ENCODE measurements at regions not wholly inside any gene's neighbourhood (a gene's known extent, or its start where the extent isn't known, plus 50 kb on each side); places are given as distances from the start of the nearest gene placed in this dataset.

GRCh38 chr2:217026161-217026560 is 166.3 kb upstream of the TNP1 start:
- ChIA-PET SMC1A (ENCODE audit: uncharacterized antibody, unreplicated experiment) (interaction anchor here (0.5 kb wide), 1 partner anchor 140 kb away, joined by 3 read pairs; no protein-coding TSS in a partner anchor), CTCF (interaction anchor here (1.3 kb wide), 1 partner anchor 116 kb away, joined by 4 read pairs; no protein-coding TSS in a partner anchor), RAD21 (ENCODE audit: unreplicated experiment) (no interaction called here), POLR2A (no interaction called here)
- TF ChIP-seq SP1 (IDR thresholded peaks at IDR 0.05; ENCODE audit: low read depth, low read length): no peak
- TF ChIP-seq FOS (IDR thresholded peaks at IDR 0.05; ENCODE audit: borderline replicate concordance, extremely low read depth, insufficient read length): no peak
- TF ChIP-seq YY1 (IDR thresholded peaks at IDR 0.05; ENCODE audit: low read depth, low read length): no peak
- no peak for TF ChIP-seq SKIL (IDR thresholded peaks at IDR 0.05; ENCODE audit: low read depth, poor library complexity, severe bottlenecking)
- no peak for TF ChIP-seq BACH1 (IDR thresholded peaks at IDR 0.05; ENCODE audit: borderline replicate concordance)
- no peak for TF ChIP-seq ESRRA (IDR thresholded peaks at IDR 0.05; ENCODE audit: low read length)
- no peak for TF ChIP-seq ZNF622 (IDR thresholded peaks at IDR 0.05)
- TF ChIP-seq ZSCAN29 (IDR thresholded peaks at IDR 0.05): no peak
- no peak for TF ChIP-seq HDAC6 (IDR thresholded peaks at IDR 0.05; ENCODE audit: unreplicated experiment)
- no peak for TF ChIP-seq DPF2 (IDR thresholded peaks at IDR 0.05)
- no peak for TF ChIP-seq ASH2L (IDR thresholded peaks at IDR 0.05; ENCODE audit: borderline replicate concordance, low read depth)
- TF ChIP-seq FOXK2 (IDR thresholded peaks at IDR 0.05): no peak
- TF ChIP-seq, protein P1, sequence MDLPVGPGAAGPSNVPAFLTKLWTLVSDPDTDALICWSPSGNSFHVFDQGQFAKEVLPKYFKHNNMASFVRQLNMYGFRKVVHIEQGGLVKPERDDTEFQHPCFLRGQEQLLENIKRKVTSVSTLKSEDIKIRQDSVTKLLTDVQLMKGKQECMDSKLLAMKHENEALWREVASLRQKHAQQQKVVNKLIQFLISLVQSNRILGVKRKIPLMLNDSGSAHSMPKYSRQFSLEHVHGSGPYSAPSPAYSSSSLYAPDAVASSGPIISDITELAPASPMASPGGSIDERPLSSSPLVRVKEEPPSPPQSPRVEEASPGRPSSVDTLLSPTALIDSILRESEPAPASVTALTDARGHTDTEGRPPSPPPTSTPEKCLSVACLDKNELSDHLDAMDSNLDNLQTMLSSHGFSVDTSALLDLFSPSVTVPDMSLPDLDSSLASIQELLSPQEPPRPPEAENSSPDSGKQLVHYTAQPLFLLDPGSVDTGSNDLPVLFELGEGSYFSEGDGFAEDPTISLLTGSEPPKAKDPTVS (IDR thresholded peaks at IDR 0.05; ENCODE audit: low read depth, low read length): no peak
- TF ChIP-seq MTA3 (IDR thresholded peaks at IDR 0.05; ENCODE audit: borderline replicate concordance, low read length): no peak
- TF ChIP-seq IRF4 (IDR thresholded peaks at IDR 0.05; ENCODE audit: low read depth, low read length): no peak
- Histone ChIP-seq H3K4me3 (no peak overlapping the region), H2AFZ (ENCODE audit: control insufficient read depth, low read depth, low read length) (no peak overlapping the region), H4K20me1 (ENCODE audit: control insufficient read depth, insufficient read depth) (no peaks in the 10 kb centered on the region), H3K4me2 (ENCODE audit: control insufficient read depth, insufficient read depth) (no peak overlapping the region), H3K27ac (ENCODE audit: control insufficient read depth, insufficient read depth) (no peak overlapping the region), H3K9me3 (replicated peaks; ENCODE audit: control insufficient read depth, insufficient read depth, low read length) (no peaks in the 10 kb centered on the region; the same call in 2 of the 3 replicates), H3K4me1 (ENCODE audit: control insufficient read depth, insufficient read depth, low read length) (no peaks in the 10 kb centered on the region), H3K9ac (ENCODE audit: control insufficient read depth, insufficient read depth, low read length) (no peak overlapping the region), H3K36me3 (ENCODE audit: control insufficient read depth in 2 of 2, insufficient read depth in 2 of 2, low read length in 1 of 2) (no peaks in the 10 kb centered on the region), H3K27me3 (replicated peaks in 1 of 2; ENCODE audit: control insufficient read depth in 2 of 2, insufficient read depth in 2 of 2, low read length in 1 of 2) (no peaks in the 10 kb centered on the region; a peak in 2 of 4 replicates), H3K79me2 (ENCODE audit: control insufficient read depth, insufficient read depth, low read length) (no peaks in the 10 kb centered on the region)
- no TSS peak for BruUV-seq (replicated peaks)
- in situ Hi-C loops (cut with MboI): no loop called here
- DNase-seq (ENCODE audit: low read depth, low spot score): no peak
- 30% methylated on average over 5 of the region's 5 CpGs for WGBS (ENCODE audit: insufficient coverage, insufficient replicate concordance, low lambda C conversion rate, missing lambda C conversion rate)
- FAIRE-seq: no peak
- ATAC-seq: no peak
- intact Hi-C loops (cut with micrococcal nuclease; ENCODE audit: unreplicated experiment): no loop called here

Measured in GM12878 (cell line).